HG03558 (cell line): ENCODE measurements at regions not wholly inside any gene's neighbourhood (a gene's known extent, or its start where the extent isn't known, plus 50 kb on each side); places are given as distances from the start of the nearest gene placed in this dataset.
A peak's percentile ranks its signal among the peaks of the same experiment; 100 is the strongest.

Experiments used
- ATAC-seq: cut with Tn5 transposase; IDR thresholded peaks from one replicate; pipeline ENCODE4 v1.9.1; 2021; ENCODE audit warnings: moderate number of reproducible peaks; ENCODE audit not compliant: unreplicated experiment; ENCODE audit errors: extremely low read depth

- no peak for ATAC-seq
These were observed 66.2 kb upstream of the UBE2E1 start for GRCh38 chr3:23739536-23739935.

GRCh38 chr3:23740517-23740965, 65.2 kb upstream of the UBE2E1 start:
- peak; percentile 88 for ATAC-seq

- no peak for ATAC-seq
These were observed 64.6 kb upstream of the UBE2E1 start for GRCh38 chr3:23741036-23741706.

DNA sequence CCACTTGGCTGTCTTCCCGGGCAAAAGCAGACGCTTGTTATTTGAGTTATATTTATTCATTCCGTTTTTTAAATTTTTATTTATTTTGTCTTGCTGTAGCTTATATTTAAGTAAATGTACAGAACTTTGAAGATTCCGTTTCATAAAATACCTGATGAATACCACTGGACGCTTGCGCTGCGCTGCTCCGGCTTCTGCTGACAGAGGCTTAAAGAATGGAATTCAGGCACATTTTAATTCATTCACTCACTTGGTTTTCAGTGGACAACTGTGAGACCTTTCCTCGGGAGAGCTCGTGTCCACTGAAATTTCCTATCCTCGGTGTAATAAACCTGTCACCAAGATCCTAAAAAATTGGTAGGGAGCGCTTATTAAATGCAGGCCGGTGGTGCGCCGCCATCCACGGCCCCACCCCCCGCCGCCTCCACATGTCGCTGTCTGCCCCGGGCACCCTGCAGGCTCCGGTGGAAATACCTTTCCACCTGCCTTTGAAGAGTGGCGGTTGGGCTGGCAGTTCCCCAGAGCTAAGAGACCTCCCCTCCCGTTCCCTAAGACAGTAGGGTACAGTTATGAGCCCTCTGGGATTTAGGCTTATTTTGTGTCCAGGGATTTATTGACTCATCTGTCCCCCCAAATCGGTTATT, 62.5 kb upstream of the UBE2E1 start:
- ATAC-seq, result no peak

GRCh38 chr3:23746441-23746840, 59.3 kb upstream of the UBE2E1 start:
- ATAC-seq, result no peak

- ATAC-seq, result no peak
These were observed 57.9 kb upstream of the UBE2E1 start for GRCh38 chr3:23747841-23748240.

DNA sequence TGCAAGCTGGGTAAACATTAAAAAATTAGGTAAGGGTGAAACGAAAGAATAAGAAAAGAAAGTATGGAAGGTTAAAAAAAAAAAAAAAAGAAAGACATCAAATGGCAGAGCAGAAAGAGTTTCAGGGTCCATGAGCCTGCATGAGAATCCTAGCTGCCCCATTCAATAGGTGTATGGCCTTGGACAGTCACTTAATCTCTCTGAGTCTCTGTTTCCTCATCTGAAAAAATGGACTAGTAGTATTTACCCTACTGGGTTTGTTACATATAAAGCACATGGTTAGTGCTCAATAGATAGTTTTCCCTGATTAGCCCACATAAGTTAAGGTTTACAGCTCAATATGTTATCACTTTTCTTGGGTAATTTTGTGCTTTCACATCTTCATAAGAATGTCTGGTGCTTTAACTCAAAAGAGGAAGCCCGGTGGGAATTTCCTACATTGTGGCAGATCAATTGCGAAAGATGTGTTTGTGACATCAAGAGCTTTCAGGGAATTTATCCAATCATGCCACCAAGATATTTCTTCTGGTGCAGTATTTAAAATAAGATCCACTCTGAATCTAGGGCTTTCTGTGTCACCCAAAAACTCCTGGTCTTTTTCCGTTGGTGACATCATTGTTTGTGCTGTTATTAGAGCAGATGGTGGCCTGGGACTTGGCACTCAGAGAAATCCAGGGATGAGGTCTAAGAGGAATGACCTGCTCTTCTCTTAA, 57.2 kb upstream of the UBE2E1 start:
- ATAC-seq, result no peak

- no peak for ATAC-seq
These were observed 56.1 kb upstream of the UBE2E1 start for GRCh38 chr3:23749609-23750008.

- no peak for ATAC-seq
These were observed 55.1 kb upstream of the UBE2E1 start for GRCh38 chr3:23750573-23751210.

- no peak for ATAC-seq
These were observed 54.5 kb upstream of the UBE2E1 start for GRCh38 chr3:23751212-23751723.

DNA sequence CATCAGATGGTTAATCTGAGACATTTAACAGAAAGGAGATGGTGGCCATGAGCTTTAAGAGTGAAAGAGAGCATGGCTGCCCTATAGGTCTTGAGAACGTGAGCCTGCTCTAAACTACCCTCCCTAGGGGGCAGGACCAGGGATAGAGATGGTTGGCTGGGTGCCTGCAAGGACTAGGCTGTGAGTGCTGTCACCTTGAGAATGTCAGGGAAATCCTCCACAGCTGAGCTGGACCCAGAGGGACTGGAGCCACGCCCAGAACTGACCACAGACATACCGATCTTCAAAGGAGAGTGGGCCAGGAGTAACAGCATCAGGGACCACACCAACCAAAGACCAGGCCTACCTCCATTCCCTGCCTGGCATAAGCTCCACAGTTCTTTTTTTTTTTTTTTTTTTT, 53.6 kb upstream of the UBE2E1 start:
- ATAC-seq, result no peak

DNA sequence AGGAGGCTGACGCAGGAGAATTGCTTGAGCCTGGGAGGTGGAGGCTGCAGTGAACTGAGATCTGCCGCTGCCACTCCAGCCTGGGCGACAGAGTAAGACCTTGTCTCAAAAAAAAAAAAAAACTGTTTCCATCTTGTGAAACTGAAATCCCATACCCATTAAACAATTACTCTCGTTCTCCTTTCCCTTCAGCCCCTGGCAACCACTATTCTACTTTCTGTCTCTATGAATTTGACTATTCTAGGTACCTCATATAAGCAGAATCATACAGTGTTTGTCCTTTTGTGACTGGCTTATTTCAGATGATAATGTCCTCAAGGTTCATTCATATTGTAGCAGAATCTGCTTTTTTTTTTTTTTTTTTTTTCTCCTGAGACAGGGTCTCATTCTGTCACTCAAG, 51.5 kb upstream of the UBE2E1 start:
- ATAC-seq, result no peak
